HFFc6 (cell line): ENCODE measurements at regions not wholly inside any gene's neighbourhood (a gene's known extent, or its start where the extent isn't known, plus 50 kb on each side); places are given as distances from the start of the nearest gene placed in this dataset.

Source experiments
- DNase-seq: peaks from one replicate; pipeline ENCODE4 v3.0.0-alpha.2; 2018
- H3K27ac Mint-ChIP-seq: 2 replicates; pipeline ENCODE4 v1.8.0; 2020; ENCODE audit warnings: mild to moderate bottlenecking, mixed read lengths
- H3K27me3 Mint-ChIP-seq: 2 replicates; pipeline ENCODE4 v1.8.0; 2021; ENCODE audit warnings: mild to moderate bottlenecking, moderate library complexity, mixed read lengths; ENCODE audit not compliant: insufficient read depth
- H3K36me3 Mint-ChIP-seq: 2 replicates; pipeline ENCODE4 v1.8.0; 2021; ENCODE audit warnings: low read depth, mixed read lengths
- H3K4me1 Mint-ChIP-seq: 2 replicates; pipeline ENCODE4 v1.8.0; 2020; ENCODE audit warnings: low read depth, mixed read lengths
- H3K4me3 Mint-ChIP-seq: 2 replicates; pipeline ENCODE4 v1.8.0; 2020; ENCODE audit warnings: mild to moderate bottlenecking, moderate library complexity, mixed read lengths
- H3K9me3 Mint-ChIP-seq: 2 replicates; pipeline ENCODE4 v1.8.0; 2020; ENCODE audit warnings: mild to moderate bottlenecking, mixed read lengths
- CTCF ChIP-seq: fragments of 200-600 bp; sonication (generic); IDR thresholded peaks from 2 replicates; pipeline ENCODE4 v1.5.0; 2021; ENCODE audit warnings: antibody characterized with exemption, mild to moderate bottlenecking

DNA sequence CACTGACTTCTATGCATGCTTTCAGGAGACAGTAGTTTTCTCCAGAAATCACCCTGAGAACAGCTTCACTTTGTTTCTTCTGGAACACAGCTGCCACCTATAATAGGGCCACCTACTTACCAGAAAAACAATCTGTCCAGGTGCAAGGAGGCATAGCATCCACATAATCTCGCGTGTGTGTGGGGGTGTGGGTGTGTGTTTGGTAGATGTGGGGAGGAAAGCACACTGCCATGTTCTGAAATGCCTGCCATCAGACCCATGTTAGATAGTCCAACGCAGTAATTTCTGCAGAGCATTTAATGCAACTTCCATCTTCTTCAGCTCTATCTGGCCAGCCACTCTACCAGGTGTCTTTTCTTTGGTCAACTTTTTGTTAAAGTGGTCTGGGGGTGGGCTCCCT is 102.9 kb downstream of the ACER2 start:
- H3K36me3 Mint-ChIP-seq: no peaks in the 10 kb centered on the region
- peaks cover 12% of the 10 kb centered on the region for H3K4me1 Mint-ChIP-seq
- TF ChIP-seq CTCF: no peak
- H3K9me3 Mint-ChIP-seq: no peaks in the 10 kb centered on the region
- peaks cover 1% of the 10 kb centered on the region; the same call in 1 of the 2 replicates for H3K27me3 Mint-ChIP-seq
- no peak overlapping the region for H3K27ac Mint-ChIP-seq
- DNase-seq: no peak
- H3K4me3 Mint-ChIP-seq: no peak overlapping the region

- Mint-ChIP-seq H3K4me1 (peaks cover 12% of the 10 kb centered on the region), H3K4me3 (no peak overlapping the region), H3K36me3 (no peaks in the 10 kb centered on the region), H3K27ac (no peak overlapping the region), H3K27me3 (no peaks in the 10 kb centered on the region; the same call in 1 of the 2 replicates), H3K9me3 (no peaks in the 10 kb centered on the region)
- no peak for DNase-seq
- no peak for TF ChIP-seq CTCF
These were observed 102.1 kb downstream of the ACER2 start for GRCh38 chr9:19510907-19511306.
